HS-27A (cell line): ENCODE measurements at regions not wholly inside any gene's neighbourhood (a gene's known extent, or its start where the extent isn't known, plus 50 kb on each side); places are given as distances from the start of the nearest gene placed in this dataset.
"Not testable (repeated sequence)": the region's sequence is repeated elsewhere in the genome, so short reads cannot be mapped to it uniquely, and the experiment has no call there.

Experiments
- DNase-seq: peaks from one replicate; pipeline ENCODE4 v3.0.0-alpha.2; 2012; ENCODE audit warnings: low read depth, missing footprints

DNA sequence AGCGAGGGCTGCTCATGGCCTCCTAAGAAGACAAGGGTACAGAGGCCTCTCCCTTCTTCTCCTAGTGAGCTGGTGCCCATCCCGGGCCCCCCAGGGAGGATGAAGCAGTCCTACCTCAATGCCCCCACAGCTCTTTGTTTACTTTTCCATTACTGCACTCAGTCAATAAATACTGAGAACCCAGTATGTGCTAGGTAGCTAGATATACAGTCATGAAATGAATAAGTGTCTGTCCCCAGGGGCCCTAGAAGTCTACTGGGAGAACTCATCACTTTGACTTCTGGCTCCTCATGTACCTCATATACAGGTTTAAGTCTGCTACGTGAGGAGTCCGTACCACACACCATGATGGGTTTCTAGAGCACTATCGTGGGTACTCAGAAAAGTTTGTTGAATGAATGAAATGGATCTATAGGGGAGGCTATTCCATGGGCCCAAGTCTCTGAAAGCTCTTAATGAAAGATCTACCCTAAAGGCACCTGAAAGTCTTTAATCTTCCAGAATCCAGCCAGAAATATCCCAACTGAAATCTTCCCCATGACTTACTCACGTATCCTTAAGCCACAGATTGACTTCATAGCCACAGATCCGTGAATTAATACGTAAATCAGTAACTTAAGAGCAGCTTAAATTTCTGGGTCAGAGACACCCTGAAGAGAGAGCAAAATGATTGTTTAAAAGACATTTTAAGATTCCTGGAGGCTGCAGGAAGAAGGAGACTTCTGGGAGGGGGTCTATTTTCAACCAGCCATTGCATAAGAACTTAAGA, 51.6 kb upstream of the POMP start:
- no peak for DNase-seq

DNA sequence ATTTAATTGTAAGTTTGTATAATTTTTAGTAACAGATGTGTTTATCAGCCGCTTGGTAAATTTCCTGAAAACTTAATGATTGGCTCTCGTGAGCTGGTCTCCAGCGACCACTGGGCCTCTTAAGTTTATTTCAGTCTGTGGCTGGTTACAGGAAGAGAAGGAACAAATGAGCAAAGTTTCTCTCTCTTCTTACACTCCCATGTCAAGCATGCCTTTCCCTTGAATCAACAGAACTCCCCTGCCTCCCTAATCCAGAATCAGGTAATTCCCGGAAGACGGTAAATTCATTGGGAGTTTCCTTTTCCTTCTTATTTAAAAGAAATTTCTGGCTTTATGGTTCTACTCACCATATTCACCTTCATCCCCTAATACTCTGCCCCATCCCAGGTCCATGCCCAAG, 52.5 kb upstream of the POMP start:
- DNase-seq, result no peak

DNA sequence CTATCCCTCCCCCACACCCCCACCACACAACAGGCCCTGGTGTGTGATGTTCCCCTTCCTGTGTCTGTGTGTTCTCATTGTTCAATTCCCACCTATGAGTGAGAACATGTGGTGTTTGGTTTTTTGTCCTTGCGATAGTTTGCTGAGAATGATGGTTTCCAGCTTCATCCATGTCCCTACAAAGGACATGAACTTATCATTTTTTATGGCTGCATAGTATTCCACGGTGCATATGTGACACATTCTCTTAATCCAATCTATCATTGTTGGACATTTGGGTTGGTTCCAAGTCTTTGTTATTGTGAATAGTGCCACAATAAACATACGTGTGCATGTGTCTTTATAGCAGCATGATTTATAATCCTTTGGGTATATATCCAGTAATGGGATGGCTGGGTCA, 53.8 kb upstream of the POMP start:
- not testable (repeated sequence) for DNase-seq

DNA sequence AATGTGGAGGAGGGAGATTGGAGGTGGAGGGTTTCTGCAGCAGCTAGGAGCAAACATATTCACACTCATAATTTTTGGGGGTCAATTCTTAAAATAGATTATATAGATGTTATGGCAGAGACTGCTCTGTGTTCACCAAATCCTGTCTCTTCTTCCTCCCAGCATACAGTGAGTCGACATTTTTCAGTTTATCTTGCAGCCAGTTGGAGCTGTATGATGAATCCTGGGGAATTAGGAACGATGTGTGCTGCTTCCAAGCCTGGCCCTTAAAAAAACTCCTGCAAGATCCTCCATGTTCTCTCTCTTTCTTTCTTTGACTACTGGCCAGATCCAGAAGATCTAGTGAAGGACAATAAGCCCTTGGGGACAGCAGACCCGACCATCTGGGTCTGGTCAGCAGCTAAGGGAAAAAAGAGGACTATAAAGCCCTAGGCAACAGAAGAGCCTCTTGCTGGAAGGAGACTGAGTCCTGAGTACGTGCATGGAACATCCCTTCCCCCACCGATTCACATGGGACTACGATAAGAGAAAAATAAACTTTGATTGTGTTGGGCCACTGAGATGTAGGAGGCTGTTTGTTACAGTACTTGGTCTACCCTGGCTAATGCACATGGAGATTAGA, 55.8 kb upstream of the POMP start:
- DNase-seq, result no peak

DNA sequence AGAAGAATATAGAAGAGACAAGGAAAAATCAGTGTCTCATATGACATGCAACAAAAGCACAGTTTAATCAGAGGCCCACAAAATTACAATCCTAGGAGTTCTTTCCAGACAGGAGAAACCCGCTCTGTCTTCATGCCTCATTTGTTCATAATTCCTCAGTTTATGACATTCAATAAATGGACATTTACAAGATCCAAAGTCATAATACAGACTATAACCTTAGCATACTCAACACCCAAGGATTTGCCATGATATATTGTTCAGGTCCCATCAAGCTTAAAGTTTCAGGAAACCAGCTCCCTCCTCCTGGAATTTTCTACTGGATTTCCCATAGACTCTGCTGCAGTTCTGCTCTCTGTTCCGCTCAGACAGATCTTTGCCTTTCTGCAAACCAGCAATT, 56.4 kb upstream of the POMP start:
- no peak for DNase-seq

DNA sequence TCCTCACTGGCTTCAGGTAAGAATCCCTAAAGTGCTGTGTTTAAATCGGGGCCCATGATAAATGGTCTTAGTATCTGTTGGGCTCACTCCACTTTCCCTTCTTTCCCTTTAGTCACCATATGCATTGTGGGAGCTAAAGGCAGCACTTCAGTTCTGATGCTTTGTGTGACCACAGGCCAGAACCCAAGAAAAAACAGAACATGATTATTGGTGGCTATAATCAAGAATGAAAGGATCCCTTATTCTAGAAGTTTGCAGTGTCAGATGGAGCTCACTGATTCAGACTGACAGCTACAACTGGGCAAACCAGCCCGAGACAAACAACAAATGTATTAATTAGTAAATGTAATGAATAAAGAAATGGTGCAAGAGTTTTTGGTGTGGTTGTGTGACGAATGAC, 57.3 kb upstream of the POMP start:
- no peak for DNase-seq

DNA sequence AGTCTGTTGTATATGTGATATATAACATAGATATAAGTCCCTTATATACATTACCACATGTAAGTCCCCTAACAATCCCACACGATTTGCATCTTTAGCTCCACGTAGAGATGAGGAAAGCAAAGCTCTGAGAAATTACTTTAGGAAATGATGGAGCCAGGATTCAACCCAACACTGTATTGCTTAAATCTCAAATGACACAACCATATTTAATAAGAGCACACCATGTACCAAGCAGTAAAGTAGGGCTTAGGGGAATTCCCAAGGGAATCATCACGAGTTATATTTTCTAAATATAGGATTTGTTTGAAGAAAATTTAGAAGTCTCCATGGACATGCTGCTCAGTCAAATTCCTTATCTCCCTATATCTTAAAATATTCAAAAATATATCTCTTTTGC, 61.3 kb upstream of the POMP start:
- DNase-seq, result no peak

DNA sequence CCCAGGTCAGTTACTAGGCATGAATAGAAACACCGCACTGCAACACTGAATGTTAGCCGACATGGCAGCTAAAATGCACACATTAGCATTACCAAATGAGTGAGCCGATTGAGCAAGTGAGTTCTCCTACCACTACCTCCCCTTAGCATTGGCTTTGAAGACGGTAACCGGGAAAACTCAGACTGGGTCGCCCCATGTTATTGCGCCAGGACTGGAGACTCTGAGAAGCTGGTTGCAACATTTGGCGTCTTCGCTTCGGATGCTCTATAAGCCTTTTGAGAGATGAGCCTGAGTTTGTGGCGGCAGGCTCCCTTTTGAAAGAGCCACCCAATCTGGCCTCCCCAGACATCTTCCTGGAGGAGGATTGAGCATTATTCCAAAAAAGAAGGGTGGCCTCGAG, 68.5 kb upstream of the POMP start:
- DNase-seq, result no peak

DNA sequence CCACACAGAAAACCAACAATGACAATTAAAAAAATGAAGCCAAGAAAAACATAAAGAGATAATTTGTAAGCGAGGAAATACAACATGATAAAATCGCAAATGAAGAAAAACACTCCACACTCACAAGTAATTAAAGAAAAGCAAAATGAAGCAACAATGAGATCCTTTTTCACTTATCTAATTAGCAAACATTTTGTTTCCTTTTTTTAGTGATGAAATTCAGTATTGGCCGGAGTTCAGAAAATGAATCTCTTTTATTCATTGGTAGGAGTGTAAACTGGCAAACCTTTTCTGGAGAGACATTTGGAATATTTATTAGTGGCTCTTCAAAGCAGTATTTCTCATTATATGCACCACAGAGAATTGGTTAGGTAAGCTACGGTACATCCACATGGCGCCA, 70.6 kb upstream of the POMP start:
- no peak for DNase-seq

DNA sequence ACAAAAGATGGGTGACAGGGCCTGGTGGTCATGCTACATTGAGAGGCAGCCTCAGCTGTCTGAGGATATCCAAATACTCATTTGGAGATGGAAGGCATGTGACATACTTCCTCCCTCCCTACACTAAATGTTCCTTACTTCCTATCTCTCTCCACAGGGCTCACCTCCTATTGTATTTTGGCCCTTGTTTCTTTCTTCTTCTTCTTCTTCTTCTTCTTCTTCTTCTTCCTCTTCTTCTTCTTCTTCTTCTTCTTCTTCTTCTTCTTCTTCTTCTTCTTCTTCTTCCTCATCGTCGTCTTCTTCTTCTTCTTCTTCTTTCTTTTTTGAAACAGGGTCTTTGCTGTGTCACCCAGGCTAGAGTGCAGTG, 71.8 kb upstream of the POMP start:
- DNase-seq, result no peak

DNA sequence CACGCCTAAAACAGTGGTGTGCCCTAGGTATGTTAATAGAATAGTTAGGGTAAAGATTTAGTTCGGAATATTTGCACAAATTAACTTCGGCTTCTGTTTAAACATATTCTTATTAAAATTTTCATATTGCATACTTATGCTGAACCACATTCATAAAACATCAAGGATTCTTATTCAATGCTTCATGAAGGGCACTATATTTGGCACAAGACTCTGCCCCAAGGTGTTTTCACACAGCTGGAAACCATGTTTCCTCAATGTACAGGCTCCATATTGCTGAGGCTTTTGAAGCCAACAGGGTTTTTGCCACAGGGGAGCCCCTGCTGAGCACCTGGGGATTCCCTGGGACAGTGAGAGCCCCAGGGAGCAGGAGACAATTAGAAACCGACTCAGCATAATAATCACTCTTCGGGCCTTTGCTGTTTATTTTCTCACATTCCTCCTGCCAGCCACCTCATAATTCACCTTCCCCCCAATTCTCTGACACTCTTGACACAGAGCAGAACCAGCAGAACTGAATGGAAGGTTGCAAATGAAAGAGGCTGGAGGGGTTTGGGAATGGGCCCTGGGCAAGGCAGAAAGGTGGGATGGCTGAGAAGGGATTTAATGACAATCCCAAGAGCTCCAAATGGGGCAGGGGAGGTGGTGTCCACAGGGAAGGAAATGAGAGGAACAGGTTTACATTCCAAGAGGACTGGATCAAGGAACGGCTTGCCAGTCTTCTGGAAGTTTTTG, 72.3 kb upstream of the POMP start:
- DNase-seq, result no peak

DNA sequence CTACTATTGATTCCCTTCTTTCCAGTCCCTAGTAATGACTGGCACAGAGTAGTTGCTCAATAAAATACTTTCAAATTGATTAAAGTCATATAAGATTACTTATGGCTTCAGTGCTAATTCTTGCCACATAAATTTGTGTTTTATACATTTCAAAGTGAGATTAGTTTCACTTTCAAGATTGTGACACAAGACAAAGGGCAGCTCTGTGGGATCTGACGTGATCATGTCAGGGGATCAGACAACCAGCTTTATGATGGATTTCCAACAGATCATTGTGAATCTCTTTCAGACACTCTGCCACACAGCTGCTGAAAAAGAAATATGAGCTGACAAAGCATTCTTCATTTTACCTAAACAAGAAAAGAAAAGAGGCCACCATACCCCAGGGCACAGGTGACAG, 73.4 kb upstream of the POMP start:
- DNase-seq, result no peak

DNA sequence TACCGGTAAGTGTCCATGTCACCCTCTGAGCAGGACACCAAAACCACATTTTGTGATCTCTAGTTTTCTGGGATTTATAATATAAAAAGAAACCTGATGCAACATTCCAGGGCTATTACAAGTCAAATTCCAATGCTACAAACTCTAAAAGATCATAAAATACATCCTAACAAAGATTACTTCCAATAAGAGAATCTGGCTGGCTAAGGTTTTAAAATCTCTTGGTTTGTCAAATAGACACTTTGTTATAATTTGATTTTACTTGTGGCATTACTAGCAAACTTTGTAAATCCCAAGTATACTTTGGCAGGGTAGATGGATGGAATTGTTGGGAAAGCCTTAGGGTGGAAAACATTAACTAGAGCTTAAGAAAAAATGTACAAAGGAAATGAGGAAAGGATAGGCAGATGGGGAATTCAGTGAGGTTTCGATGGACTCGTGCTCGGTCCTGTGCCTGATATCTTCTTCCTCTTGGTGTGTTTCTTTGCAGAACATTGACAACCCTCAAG, 74.0 kb upstream of the POMP start:
- peak; percentile 43 for DNase-seq

DNA sequence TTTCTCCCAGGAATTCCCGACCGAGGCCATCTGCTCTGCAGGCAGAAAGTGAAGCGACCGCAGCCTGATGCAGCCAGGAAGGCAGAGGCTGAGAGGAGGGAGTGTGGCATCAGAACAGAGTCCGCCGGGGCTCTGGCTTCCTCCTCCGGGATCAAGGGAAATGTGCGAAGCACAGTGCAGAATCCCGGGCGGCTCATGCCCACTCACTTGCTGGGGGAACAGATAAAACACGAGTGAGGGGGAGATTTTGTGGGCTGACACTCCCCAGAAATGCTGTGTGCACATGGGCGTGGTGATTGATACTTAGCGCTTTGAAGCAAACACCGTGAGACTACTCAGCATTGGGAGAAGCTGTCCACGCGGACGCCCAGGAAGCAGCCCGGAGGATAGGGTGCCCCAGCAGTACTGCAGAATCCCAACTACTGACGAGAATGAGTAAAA, 75.3 kb upstream of the POMP start:
- no peak for DNase-seq

DNA sequence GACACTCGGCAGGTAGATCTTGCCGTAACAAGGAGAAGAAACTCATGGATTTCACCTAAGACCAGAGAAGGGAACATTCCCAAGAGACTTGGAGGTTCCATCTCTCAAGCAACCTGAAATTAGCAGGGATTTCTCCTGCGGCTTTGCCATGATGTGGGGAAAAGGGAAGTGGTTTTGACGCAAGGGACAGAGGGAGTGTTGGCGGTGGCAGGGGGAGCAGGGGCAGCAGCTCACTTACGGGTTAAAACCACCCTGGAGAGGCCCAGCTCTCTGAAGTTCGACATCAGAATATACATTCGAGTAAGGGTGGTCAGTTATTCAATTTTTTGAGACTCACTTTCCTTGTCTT, 76.1 kb upstream of the POMP start:
- no peak for DNase-seq

DNA sequence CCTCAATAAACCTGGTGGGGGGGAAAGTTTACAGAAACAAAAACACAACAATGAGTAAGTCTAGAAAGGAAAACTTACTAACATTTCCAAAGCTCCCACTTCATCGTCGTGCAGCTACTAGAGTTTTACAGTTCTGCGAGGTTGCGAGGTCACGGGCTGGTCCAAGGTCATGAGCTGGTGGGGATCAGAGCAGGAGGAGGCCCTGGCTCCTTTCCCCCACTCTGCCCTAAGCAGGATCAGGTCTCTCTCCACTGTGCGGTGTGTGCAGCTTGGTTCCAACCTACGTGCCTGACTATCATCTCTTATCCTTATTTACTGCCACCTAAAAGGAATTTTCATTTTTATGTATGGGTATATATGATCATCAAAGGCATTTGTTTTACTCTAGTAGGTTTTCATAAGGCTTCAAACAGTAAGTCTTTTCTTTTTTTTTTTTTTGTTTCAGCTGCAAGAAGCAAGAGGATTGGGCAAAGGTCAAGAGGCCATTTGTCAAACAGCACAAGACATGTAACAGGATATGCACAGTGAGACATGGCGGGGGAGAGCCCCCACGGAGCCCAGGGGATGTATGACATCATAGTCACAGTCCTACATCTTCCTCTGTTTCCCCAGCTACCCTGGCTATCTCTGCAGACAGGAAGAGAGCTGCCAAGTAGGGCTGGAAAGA, 76.6 kb upstream of the POMP start:
- DNase-seq, result no peak

DNA sequence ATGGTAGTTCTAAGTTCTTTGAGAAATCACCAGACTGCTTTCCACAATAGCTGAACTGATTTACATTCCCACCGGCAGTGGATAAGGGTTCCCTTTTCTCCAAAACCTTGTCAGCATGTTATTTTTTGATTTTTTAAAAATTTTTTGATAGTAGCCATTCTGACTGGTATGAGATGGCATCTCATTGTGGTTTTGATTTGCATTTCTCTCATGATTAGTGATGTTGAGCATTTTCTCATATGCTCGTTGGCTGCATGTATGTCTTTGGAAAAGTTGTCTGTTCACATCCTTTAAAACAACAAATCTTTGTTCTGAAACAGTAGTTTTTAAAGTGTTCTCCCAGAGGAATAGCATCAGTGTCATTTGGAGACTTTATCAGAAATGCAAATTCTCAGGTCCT, 77.5 kb upstream of the POMP start:
- DNase-seq, result no peak

DNA sequence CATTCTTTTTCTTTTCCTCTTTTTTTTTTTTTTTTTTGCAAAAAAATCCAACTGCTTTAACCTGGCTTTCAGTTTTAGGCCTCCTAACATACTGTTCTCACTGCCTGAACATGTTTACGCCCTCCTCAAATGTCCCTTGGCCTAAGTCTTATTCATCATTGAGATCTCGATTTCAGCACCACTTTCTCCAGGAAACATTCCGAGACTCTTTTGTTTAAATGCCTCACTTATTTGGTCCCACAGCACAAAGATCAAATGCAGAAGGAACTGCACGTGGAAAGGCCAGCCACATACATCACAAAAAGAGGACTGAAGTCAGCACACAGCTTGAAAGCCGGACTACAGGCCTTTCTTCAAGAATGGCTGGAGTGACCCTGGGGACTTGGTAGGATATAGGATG, 79.2 kb upstream of the POMP start:
- no peak for DNase-seq

DNA sequence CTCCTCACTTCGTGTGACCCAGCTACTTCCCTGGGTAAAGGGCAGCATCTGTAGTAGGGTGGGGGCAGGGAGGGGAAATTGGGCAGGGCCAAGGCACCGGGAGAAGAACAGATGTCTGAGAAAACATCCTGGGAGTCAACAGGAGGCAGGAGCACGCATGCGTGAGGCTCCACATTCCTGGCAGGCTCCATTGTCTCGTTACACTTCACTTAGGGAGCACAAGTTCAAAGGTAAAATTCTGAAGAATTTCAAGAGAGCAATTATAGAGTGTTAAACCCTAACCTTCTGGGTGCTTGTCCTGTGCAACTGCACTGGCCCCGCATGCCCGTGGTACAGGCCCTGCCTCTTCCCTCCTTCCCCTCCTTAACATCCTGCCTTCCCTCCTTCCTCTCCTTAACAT, 79.6 kb upstream of the POMP start:
- DNase-seq, result no peak

DNA sequence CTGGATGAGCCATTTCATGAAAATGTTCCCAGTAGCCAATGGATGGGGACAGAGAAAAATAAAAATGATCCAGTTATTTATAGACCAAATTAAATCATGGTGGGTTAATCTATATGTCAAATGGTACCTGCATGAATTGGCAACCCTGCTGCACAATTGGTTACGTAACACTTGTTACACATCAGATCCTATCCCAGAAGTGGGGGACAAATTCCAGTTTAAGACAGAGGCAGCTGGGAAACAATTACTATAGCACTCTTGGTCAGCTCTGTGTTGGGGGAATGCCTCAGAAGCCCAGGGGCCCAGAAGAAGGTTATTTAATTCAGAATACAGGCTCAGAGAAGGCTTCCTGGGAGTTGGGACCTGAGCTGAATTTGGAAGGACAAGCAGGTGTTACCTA, 81.1 kb upstream of the FLT1 start:
- no peak for DNase-seq

DNA sequence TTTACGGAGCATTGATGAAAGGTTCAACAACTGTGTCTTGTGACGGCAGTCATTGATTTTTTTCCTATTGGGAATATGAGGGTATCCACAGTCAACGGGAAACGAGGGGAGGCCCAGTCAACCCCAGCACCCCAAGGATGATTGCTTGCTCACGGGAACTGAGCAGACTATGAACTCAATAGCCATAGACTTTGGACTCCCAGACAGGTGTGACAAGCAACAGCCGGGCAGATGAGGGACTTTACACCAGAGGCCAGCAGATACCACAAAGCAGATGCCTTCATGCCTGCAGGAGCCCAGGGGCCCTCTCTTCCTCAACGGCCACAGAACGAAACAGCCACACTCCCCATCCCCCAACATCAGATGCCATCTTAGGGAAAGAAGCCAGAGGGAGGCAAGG, 80.3 kb upstream of the FLT1 start:
- no peak for DNase-seq

DNA sequence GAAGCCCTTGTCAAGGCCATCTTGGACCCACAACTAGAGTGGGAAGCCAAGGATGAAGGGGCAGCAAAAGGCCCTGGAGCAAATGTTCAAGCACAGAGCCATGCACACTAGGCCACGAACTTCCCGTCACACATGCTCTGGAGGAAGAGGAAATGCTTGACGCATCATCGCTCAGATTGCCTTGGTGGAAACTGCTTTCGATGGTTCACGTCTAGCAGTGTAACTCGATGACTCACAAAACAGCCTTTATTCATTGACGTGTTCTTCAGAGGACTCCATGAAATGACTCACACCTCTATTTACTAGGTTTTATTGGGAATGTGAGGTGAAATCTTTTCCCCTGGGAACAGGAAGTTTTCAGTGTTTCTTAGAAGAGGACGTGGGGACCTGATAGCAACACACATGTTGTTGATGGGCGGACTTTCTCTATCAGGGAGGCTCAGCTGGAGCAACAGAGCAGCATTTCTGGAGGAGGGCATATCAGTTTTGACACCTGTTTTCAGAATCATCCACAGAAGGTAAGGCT, 79.8 kb upstream of the FLT1 start:
- DNase-seq, result peak; percentile 69
